Adrenal gland (tissue), 9 donors: ENCODE measurements at regions not wholly inside any gene's neighbourhood (a gene's known extent, or its start where the extent isn't known, plus 50 kb on each side); places are given as distances from the start of the nearest gene placed in this dataset.

Source experiments
- DNase-seq, 7 donors: peaks; one replicate each; pipeline ENCODE4 v3.0.0-alpha.2; 2019 to 2020
- H3K27ac ChIP-seq, 5 donors: fragments of 200-600 bp; sonication (generic) in 4 of 5; 1 replicate in 3 of 5; 2 replicates in 2 of 5; pipeline versions ENCODE4 v1.5.1 to v1.8.0; 2016 to 2020; ENCODE audit warnings: mild to moderate bottlenecking in 1 of 5
- H3K27me3 ChIP-seq: fragments of 200-600 bp; 2 replicates; pipeline ENCODE4 v1.8.0; 2021
- H3K36me3 ChIP-seq, 2 donors: fragments of 200-600 bp; replicated peaks in 1 of 2; 1 replicate in 1 of 2; 2 replicates in 1 of 2; pipeline versions ENCODE4 v1.5.1 to v1.8.0; 2018 to 2022
- H3K4me1 ChIP-seq, 2 donors: fragments of 200-600 bp; replicated peaks in 1 of 2; 1 replicate in 1 of 2; 2 replicates in 1 of 2; pipeline versions ENCODE4 v1.5.1 to v1.8.0; 2018 to 2021
- H3K4me3 ChIP-seq, 4 donors: fragments of 200-600 bp; sonication (generic) in 3 of 4; one replicate each; pipeline ENCODE4 v1.5.1; 2016 to 2018
- H3K9me3 ChIP-seq, 3 donors: fragments of 200-600 bp; sonication (generic) in 1 of 3; replicated peaks in 1 of 3; 1 replicate in 2 of 3; 2 replicates in 1 of 3; pipeline versions ENCODE4 v1.5.1 to v1.8.0; 2016 to 2021
- CTCF ChIP-seq, 6 experiments: fragments of 450-650 bp in 4 of 6; fragments of 200-600 bp in 2 of 6; sonication (generic) in 1 of 6; IDR thresholded peaks; 1 replicate in 5 of 6; 2 replicates in 1 of 6; pipeline versions ENCODE4 v1.5.1 to v1.8.0; 2016 to 2021; ENCODE audit warnings: antibody characterized with exemption in 6 of 6, mild to moderate bottlenecking in 2 of 6, moderate library complexity in 1 of 6
- POLR2A ChIP-seq, 2 donors: fragments of 450-650 bp; IDR thresholded peaks; one replicate each; pipeline ENCODE4 v1.6.1; 2017; ENCODE audit warnings: antibody characterized with exemption in 2 of 2, mild to moderate bottlenecking in 2 of 2, moderate library complexity in 1 of 2
- WGBS, 4 donors: extraction: QIAGEN DNeasy Blood & Tissue Kit in 2 of 4; methylation state at CpG; one replicate each; pipeline versions ENCODE4 v1.1.5 to v1.1.7; 2013 to 2017; 5-methylcytosine and 5-hydroxymethylcytosine counted together
- intact Hi-C, 2 donors: fragments of 100-400 bp; cut with DNase I; formaldehyde crosslinking; loops; one replicate each; pipeline versions ENCODE4 v1.14.1 to v1.15.0; 2022 to 2023
- donor health status: healthy with polysubstance abuse.
- donor health status: Bipolar disorder and iron deficiency.
- donor health status: DM: yes; HTN: yes; CAD: no.
- donor health status: DM: no; HTN: no; CAD: no.
- donor health status: DM: no; HTN: no; CAD: no.

DNA sequence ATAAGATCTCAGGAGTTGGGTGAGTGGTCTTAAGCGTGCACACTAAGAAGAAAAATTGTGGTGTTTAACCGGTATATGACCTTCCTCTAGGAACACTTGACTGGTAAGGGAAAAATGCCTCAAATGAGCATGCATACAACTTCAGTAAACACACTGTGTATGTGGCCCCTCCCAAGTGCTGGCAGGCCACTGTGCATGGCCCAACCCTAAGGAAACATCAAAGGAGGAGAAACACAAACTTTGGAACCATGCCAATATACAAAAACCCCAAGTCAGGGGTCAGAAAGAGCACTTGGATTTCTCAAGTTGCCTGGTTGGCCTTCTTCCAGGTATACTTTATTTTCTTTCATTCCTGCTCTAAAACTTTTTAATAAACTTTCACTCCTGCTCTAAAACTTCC, 308.9 kb upstream of the LRRTM4 start:
- DNase-seq: no peak
- Histone ChIP-seq H3K36me3 (no peaks in the 10 kb centered on the region), H3K27me3 (no peaks in the 10 kb centered on the region), H3K27ac (no peak overlapping the region), H3K9me3 (no peaks in the 10 kb centered on the region), H3K4me3 (no peak overlapping the region), H3K4me1 (no peaks in the 10 kb centered on the region)
- TF ChIP-seq POLR2A (IDR thresholded peaks at IDR 0.05): no peak
- no peak for TF ChIP-seq CTCF (IDR thresholded peaks at IDR 0.05)
- intact Hi-C loops: no loop called here
- WGBS, 4 donors: 82 to 93% (median 85%) methylated on average over 2 of the region's 2 CpGs

DNA sequence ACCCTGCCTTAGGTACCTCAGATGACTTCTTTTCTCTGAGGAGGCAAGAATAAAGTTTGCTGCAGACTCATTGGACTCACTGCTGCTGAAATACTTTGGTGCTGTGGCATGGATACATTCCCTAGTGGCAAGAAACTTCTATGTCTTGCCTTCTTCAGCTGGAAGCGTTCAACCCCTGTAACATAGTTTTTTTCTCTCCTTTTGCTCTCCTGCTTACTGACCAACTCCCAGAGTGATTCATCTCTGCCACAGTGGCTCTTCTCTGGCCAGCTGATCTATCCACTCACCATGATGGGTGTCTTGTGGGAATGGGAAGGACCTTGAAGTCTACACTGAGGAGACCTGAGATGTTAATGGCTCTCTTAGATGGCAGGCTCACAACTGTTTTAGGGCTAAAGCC, 309.3 kb upstream of the LRRTM4 start:
- Histone ChIP-seq H3K27me3 (no peaks in the 10 kb centered on the region), H3K27ac (no peak overlapping the region), H3K9me3 (no peaks in the 10 kb centered on the region), H3K36me3 (no peaks in the 10 kb centered on the region), H3K4me1 (no peaks in the 10 kb centered on the region), H3K4me3 (no peak overlapping the region)
- TF ChIP-seq POLR2A (IDR thresholded peaks at IDR 0.05) (no peak), CTCF (IDR thresholded peaks at IDR 0.05) (no peak)
- intact Hi-C loops: no loop called here
- WGBS, 4 donors: 75 to 100% (median 82%) methylated on average over 1 of the region's 1 CpG
- DNase-seq: no peak

- TF ChIP-seq POLR2A (IDR thresholded peaks at IDR 0.05) (no peak), CTCF (IDR thresholded peaks at IDR 0.05) (no peak)
- no peak for DNase-seq
Observed at GRCh38 chr2:77831898-77832297, 309.7 kb upstream of the LRRTM4 start.

GRCh38 chr2:77834360-77835002, 312.3 kb upstream of the LRRTM4 start:
- no peaks in the 10 kb centered on the region for H3K27me3 ChIP-seq
- TF ChIP-seq POLR2A (IDR thresholded peaks at IDR 0.05): no peak
- TF ChIP-seq CTCF (IDR thresholded peaks at IDR 0.05): no peak
- H3K9me3 ChIP-seq: no peaks in the 10 kb centered on the region
- no peak overlapping the region for H3K4me3 ChIP-seq
- no peak overlapping the region for H3K27ac ChIP-seq
- intact Hi-C loops: no loop called here
- no peaks in the 10 kb centered on the region for H3K36me3 ChIP-seq
- no peaks in the 10 kb centered on the region for H3K4me1 ChIP-seq
- no peak for DNase-seq
- WGBS, 4 donors: 78 to 85% (median 81%) methylated on average over 3 of the region's 3 CpGs

More at GRCh38 chr2:77831898-77832297, 309.7 kb upstream of the LRRTM4 start:
- no peaks in the 10 kb centered on the region for H3K9me3 ChIP-seq
- H3K27ac ChIP-seq: no peak overlapping the region
- 0 to 56% (median 35%) methylated on average over 1 of the region's 1 CpG for WGBS, 4 donors
- no peak overlapping the region for H3K4me3 ChIP-seq
- H3K36me3 ChIP-seq: no peaks in the 10 kb centered on the region
- H3K27me3 ChIP-seq: no peaks in the 10 kb centered on the region
- no peaks in the 10 kb centered on the region for H3K4me1 ChIP-seq
- intact Hi-C loops: no loop called here
